ENCODE measurements at regions not wholly inside any gene's neighbourhood (a gene's known extent, or its start where the extent isn't known, plus 50 kb on each side); places are given as distances from the start of the nearest gene placed in this dataset.

DNA sequence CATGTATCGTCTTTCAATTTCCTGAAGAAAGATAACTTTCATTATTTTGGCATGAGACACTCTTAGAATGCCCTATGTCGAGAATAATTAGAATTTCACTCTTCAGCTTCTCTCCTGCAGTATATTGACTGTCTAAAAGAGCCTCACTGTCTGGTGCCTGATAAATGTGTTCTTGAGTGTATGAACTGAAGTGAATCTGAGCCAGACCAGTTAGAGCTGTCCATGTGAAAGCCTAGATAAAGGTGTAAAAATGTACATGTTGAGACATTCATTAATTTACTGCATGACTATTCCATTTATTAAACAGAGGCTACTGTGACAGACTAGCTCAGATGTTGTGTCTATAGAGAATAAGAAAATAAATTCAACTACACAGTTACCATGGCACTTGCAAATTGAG lies 283.2 kb downstream of the PCDH18 start:
- TF ChIP-seq, protein P1, sequence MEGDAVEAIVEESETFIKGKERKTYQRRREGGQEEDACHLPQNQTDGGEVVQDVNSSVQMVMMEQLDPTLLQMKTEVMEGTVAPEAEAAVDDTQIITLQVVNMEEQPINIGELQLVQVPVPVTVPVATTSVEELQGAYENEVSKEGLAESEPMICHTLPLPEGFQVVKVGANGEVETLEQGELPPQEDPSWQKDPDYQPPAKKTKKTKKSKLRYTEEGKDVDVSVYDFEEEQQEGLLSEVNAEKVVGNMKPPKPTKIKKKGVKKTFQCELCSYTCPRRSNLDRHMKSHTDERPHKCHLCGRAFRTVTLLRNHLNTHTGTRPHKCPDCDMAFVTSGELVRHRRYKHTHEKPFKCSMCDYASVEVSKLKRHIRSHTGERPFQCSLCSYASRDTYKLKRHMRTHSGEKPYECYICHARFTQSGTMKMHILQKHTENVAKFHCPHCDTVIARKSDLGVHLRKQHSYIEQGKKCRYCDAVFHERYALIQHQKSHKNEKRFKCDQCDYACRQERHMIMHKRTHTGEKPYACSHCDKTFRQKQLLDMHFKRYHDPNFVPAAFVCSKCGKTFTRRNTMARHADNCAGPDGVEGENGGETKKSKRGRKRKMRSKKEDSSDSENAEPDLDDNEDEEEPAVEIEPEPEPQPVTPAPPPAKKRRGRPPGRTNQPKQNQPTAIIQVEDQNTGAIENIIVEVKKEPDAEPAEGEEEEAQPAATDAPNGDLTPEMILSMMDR (IDR thresholded peaks at IDR 0.05; ENCODE audit: low read depth, low read length) = no peak
- DNase-seq (ENCODE audit: extremely low read depth, low read depth) = no peak

DNA sequence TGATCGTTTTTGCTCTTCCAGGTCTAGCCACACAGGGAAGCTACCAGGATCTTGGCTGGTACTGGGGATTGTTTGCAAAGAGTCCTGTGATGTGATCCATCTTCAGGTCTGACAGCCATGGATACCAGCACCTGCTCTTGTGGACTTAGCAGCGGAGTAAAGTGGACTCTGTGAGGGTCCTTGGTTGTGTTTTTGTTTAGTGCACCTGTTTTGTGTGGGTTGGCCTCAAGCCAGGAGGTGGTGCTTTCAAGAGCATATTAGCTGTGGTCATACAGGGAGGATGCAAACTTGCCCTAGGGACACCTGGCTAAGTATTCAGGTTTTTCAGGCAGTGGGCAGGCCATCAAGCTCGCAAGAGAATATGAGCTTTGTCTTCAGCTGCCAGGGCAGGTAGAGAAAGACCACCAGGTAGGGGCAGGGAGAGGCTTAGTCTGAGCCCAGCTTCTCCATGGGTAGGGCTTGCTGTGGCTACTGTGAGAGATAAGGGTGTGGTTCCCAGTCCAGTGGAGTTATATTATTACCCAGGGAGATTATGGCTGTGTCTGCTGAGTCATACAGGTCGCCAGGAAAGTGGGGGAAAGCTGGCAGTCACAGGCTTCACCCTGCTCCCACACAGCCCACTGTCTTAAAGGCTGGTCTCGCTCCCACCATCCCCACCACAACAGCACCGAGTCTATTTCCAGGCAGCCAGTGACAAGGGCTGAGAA lies 293.7 kb downstream of the PCDH18 start:
- TF ChIP-seq, protein P1 (IDR thresholded peaks at IDR 0.05; ENCODE audit: low read depth, low read length) = no peak
- DNase-seq (ENCODE audit: extremely low read depth, low read depth) = no peak

DNA sequence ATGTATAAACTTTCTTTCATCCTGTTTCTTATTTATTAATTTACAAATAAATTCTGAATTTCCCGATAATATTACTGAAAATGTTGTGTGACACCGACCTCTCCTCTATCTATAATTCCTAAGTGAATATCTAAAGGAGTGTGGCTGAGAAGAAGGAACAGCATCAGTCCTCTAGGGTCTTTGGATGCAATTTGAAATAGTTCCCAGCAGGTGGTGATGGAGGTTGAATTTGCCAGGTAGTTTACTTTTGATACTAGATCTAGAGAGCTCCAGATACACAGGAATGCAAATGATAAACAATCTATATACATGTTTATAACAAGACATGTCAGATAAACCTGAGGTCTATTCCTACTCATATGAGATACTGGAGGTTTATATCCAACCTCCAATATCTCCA lies 305.4 kb downstream of the PCDH18 start:
- TF ChIP-seq, protein P1 (IDR thresholded peaks at IDR 0.05; ENCODE audit: low read depth, low read length) = peak; percentile 5; the same call in 1 of the 2 replicates
- DNase-seq (ENCODE audit: extremely low read depth, low read depth) = no peak

- TF ChIP-seq, protein P1 (IDR thresholded peaks at IDR 0.05; ENCODE audit: low read depth, low read length) = no peak
- no peak for DNase-seq (ENCODE audit: extremely low read depth, low read depth)
These were observed 306.1 kb downstream of the PCDH18 start for GRCh38 chr4:137226221-137226620.

- TF ChIP-seq, protein P1 (IDR thresholded peaks at IDR 0.05; ENCODE audit: low read depth, low read length) = no peak
- DNase-seq (ENCODE audit: extremely low read depth, low read depth) = no peak
These were observed 318.7 kb downstream of the PCDH18 start for GRCh38 chr4:137213372-137214173.

GRCh38 chr4:137212601-137213000 lies 319.7 kb downstream of the PCDH18 start:
- TF ChIP-seq, protein P1 (IDR thresholded peaks at IDR 0.05; ENCODE audit: low read depth, low read length) = no peak
- no peak for DNase-seq (ENCODE audit: extremely low read depth, low read depth)

DNA sequence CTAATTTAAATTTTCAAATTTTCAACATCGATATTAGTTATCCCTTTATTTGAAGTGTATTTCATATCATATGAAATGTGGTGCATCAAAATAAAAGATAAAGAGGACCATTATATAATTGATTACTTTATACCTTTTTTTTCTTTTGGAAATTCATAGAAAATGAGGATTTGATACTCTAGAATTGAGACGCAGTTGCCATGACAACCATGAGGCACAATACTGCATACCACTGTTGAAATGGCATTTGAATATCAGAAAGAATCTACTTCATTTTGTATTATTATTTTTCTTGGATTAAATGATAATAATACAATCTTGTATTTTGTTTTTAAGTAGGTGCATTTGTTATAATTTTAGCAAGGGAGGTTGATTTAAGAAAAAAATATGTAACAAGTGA lies 323.1 kb downstream of the PCDH18 start:
- DNase-seq (ENCODE audit: extremely low read depth, low read depth) = no peak
- TF ChIP-seq, protein P1 (IDR thresholded peaks at IDR 0.05; ENCODE audit: low read depth, low read length) = no peak

Data from AG09319 (cell line).